GM18909 (cell line): ENCODE measurements at regions not wholly inside any gene's neighbourhood (a gene's known extent, or its start where the extent isn't known, plus 50 kb on each side); places are given as distances from the start of the nearest gene placed in this dataset.

Source experiments
- ATAC-seq: cut with Tn5 transposase; IDR thresholded peaks from one replicate; pipeline ENCODE4 v1.9.1; 2021; ENCODE audit warnings: mild to moderate bottlenecking; ENCODE audit not compliant: unreplicated experiment, poor library complexity

DNA sequence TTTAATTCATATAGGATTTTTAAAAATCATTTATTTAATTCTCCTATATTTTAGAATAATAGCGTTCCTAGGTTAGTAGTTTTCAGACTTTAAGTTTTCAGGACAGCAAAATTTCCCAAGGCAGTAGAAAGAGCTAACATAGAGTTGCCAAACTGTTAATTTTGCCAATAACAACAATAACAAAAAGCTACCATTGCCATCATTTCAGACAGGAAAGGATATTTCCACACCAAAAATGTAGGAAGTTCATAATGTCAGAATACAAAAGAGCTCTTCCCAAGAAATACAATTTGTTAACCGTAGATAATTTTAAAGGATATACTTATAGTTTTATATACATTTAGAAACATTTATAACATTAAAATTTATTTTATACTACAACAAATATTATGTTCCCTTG, 81.4 kb upstream of the EEA1 start:
- no peak for ATAC-seq

DNA sequence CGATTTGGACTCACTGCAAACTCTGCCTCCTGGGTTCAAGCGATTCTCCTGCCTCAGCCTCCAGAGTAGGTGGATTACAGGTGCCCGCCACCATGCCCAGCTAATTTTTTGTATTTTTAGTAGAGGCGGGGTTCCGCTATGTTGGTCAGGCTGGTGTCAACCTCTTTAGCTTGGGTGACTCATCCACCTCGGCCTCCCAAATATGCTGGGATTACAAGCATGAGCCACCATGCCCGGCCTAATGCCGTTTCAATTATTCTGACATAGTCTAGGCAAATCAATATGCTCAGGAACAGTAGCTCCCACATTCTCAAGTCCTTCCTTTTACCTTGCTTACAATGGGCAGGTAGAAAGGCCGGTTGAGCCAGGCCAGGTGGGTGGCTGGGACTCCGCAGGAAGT, 82.0 kb upstream of the EEA1 start:
- ATAC-seq, result no peak

DNA sequence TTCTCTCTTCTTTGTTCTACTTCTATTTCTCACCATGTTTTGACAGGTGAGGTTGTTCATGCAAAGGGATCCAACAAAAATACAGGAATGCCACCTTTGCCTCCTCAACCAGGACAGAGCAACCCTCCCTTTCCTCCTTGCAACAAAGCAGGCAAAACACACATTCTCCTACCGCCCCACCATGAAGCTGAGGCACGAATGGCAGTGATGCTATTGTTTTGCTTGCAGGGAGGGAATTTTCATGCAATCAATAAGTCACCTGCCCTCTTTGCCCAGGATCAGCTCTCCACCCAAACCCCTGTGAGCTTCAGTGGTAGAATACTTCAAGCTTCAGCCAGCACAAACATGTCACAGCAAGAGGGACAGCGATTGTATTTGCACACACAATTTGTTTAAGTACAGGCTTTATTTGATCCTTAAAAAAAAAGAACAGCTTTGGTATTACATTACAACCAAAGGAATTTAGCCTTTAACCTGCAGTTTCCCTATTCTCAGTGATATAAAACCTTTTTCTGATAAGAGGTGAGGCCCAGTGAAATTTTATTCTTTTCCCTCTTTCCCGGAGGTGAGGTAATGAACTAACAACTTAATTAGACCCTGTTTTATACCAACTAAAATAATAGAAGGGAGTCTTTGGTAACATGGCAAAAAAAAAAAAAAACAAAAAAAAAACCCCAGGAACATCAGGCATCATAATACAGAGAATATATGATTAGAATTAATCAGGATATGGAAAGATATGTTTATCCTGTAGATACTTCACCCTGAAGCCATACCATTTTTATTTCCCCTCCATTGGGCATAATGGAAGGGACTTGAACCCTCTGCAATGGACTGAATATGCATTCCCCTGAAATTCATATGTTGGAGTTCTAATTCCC, 87.0 kb upstream of the EEA1 start:
- no peak for ATAC-seq

DNA sequence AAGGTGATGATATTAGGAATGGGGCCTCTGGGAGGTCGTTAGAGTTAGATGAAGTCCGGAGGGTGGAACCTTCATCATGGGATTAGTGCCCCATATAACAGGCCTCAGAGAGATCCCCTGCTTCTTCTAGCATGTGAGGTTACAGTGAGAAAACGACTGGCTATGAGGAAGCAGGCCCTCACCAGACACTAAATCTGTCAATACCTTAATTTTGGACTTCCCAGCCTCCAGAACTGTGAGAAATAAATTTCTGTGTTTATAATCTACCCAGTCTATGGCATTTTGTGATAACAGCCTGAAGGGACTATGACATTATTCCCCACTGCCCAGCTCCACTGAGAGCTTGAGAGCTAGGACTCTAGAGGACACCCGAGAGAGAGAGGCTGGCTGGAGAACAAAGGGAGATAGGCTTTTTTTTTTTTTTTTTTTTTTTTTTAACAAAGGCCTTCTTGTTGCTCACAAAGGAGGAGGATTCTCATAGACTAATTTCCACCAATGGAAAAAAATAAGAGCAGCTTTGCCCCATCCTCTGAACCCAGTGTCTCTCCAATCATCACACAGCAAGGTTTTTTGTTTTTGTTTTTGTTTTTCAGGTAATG, 87.8 kb upstream of the EEA1 start:
- no peak for ATAC-seq

DNA sequence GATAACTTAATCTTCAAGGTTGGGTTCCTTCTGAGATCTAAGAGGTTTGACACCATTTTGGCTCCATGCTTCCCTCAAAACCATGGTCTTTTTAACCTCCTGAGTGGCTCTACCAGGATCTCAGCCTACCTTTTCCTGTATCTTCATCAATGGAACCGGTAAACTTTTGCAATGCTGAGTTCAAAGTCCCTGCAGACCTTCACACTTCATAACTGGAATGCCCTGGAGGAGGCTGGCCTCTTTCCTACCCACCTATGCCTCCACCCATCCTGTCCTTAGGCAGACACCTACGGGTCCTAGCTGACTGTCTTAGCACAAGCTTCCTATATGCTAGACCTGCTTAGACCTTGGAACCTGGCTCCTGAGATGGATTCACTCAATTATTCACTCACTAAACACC, 89.5 kb upstream of the EEA1 start:
- ATAC-seq, result no peak

DNA sequence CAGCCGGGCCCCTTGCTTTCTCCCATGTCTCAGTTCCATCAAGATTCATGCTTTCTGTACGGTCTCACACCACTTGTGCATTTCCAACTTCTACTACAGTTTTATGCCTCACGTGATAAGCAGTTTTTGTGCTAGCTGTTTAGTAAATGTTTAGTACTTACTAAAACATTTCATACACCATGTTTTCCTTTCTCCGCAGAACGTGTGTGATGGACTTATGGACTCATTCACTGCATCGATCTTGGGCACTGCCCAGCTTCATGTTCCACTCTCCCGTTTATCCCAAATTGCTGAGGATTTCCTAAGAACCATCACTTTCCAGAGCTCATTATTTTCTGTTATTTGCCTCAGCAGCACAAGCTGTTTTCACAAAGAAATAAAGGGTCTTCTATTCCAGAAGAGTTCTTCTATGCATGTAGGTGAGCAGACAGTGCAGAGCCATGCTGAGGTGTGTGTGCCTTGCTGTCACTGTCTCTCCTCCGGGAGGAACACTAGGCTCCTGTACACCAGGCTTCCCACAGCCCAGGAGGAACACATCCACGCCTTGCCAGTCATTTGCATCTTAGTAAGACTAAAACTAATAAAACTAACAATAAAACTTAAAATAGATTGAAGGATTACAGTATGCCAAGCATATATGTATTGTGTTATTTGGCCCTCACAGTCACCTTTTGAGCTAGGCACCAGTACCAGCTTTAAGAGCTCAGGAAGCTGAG, 90.3 kb upstream of the EEA1 start:
- no peak for ATAC-seq

DNA sequence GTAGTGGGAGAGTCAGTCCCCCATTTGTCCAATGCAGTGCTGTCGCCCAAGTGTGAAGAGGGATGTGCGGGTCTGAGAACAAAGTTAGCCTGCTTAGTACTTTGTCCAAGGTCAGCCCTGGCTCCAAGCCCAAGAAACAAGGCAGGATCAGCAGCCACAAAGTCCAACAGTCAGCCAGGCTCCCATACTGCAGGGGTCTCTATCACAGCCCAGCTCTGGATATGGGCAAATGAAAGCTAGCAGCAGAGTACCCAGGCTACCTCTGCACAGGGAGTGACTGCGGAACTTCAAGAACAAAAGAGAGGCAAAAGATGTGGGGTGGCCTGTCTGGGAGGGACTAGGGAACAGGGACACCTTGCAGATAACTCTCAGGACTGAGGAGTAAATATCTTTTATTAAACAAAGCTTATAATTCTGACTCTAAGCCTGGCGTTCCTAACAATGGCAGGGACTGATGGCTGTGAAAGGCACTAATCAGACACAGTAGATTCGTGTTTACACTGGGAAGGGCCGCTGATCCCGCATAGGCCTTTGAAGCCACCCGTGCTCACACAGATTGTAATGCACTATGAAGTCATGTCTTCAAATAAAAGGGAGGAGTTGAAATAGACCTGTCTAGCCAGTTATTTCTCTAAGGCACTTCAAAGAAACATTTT, 91.0 kb upstream of the EEA1 start:
- ATAC-seq, result no peak

DNA sequence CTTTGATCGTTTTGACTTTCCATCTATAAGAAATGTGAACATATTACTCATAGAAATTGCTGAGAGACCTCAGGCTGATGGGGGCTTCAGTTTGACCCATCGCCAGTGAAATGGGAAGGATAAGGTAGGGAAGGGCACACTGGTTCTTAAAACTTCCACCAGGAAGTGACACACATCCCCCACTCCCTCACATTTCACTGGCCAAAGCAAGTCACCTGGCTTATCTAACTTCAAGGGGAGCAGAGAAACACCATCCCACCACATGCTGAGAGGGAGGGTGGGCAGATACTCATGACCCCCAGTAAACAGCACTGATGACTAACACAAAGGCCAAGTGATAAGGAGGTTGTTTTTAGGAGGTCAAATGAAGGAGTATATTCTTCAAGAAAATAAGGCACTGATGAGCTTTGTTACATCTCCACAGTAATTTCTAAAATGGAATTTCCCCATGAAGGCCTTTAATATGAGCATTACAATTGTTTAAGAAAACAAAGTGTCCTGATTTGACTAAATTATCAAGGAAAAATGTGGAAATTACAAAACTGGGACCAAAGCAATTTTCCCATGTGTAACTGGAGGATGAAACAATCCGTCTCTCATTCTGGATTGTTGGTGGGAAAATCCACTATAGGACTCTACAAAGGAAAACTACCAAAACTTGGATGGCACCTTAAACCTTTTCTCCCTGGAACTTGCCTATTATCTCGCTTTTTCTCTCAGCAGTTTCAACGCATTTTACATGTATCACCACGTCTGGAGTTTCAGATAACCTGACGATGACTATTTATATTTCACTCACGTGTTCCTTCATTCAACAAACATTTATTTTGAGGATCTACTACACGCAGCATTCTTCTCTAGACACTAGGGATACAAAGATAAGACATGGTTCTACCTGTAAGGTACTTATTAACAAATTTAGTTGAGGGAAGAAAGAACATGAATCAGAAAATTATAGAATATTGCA, 91.8 kb upstream of the EEA1 start:
- ATAC-seq, result no peak

DNA sequence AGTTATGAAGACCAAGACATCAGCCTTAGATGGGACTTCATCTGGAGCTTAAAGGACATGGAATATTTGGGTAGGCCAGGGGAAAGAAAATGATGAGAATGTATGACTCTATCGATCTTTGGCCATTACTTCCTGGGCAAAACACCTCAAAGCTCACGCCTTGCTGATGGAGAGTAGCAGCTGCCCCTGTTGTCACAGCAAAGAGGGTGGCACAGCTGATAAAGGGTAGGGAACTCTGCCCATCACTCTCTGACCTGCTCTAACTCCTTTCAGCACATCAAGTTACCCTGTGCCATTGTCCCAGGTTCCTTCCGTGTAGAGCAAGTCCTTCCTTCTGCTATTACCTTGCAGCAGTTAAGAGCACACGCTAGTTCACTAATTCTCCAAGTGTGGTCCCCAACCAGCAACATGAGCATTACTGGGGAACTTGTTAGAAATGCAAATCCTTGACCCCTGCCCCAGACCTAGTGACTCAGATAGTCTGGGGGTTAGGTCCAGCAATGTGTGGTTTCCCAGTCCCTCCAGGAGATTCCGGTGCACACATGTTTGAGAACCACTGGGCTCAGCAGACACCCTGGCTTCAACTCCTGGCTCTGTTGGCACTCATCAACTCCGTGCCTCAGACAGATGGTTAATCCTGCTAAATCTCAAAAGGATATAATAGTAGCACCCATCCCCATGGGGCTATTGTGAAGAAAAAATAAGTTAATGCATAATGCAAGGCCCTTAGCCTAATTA, 93.7 kb upstream of the EEA1 start:
- no peak for ATAC-seq

DNA sequence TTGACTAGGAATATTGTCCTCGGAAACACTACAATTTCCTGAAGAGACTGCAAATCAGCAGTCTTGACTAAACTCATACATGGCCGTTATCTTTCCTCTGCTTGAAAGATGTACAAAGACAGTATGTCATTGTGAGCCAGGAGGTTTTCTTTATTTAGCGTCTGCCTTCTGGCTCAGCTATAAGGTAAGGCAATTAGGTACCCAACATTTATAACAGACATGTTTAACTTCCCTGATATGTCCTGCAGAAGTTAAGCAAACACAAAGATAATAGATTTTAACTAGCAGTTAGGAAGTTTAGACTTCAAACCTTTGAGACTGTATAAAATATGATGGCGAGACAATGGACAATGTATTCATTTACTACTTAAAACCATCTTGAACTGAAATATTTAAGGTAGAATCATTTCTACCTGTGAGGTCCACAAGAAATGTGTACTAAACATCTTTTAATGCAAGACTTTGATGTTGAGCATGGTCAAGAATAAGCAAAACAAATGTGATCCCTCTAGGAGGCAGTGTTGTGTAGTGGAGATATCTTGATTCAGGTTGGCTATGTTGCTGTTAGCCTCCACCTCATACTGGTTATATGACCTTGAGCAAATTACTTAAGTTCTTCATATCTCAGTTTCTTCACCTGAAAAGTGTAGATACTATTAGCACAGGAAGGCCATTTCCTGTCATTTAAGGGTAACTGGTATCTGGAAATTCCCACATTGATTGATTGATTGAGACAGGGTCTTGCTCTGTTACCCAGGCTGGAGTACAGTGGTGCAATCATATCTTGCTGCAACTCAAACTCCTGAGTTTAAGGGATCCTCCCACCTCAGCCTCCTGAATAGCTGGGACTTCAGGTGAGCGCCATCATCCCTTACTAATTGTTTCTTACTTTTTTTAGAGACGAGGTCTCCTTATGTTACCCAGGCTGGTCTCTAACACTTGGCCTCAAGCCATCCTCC, 96.3 kb upstream of the EEA1 start:
- ATAC-seq, result peak; percentile 58

DNA sequence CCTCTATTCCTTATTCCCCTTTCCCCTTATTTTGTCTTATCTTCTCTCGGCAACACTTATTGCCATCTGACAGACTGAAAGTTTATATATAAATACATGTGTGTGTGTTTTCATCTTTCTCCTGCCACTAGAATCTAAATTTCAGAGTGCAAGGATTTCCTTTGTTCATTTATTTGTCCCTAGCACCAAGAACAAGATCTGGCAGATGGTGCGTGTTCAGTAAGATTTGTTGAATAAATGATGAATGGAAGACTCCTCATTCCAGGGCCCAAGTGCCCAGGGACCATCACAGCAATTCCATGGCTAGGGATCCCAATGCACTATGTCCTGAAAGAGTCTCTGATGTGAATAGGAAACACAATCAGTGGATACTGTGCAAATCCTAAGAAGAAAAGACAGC, 97.9 kb upstream of the EEA1 start:
- ATAC-seq, result no peak

DNA sequence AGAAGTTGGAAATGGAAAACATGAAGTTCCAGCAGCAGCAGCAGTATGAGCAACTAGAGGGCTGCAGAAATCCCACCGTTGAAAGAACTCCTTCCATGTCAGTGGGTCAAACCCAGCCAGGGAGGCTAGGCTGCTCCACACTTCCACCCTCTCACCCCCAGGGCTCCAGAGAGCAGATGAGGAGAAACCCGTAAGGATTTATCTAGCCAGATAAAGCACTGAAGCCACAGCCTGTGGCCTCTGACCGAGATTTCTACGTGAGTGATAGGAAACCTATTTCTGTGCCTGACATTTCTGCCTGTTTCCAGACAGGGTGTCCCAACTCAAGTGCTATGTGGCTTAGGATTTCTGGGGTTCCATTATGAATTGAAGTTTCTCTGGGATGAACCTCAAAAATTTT, 100.0 kb upstream of the EEA1 start:
- ATAC-seq, result no peak

DNA sequence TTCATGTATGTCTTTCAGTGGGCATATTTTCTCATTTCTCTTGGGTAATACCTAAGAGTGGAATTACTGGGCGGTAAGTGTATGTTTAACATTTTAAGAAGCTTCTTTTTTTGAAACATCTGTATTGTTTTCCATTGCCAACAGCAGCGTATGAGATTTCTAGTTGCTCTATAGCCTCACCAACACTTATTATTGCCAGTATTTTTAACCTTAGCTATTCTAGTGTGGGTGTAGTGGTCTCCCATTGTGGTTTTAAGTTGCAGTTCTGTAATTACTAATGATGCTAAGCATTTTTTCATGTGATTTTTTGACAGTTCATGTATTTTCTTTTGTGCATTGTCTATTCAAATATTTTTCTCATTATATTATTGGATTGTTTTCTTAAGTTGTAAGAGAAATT, 101.9 kb upstream of the EEA1 start:
- ATAC-seq, result no peak

DNA sequence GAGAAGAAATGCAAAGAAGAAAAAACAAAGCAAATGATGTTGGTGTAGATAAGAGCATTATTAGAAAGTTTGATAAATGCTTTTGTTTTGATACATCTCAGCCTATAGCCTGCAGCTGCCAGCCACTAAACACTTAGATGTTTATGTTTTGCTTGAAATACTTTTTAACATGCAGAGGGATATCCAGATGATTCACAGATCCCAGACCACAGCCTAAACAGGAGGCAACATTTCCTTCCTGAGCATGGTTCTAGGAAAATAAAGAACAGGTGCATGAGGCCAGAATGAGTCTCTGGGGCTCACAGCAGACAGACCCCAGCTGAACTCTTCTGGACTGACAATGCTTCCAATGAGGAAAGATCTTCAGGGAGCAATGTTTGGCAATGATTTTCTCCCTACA, 103.7 kb upstream of the EEA1 start:
- ATAC-seq, result no peak

DNA sequence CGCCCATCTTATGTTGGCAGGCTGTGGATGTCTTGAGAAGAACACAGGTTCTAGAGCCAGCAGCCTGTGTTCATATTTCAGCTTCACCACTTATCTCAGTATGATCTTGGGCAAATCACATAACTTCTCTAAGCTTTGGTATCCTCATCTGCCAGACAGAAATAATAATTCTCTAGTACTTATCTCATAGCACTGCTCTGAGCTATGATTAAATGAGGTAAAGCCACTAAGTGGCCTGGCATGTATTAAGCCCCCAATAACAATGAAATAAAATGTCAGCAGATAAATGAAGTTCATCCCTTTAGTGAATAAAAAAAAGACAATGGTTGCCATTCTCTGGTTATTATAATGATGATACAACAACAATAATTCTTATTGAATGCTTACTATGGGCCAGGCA, 104.9 kb upstream of the EEA1 start:
- no peak for ATAC-seq

DNA sequence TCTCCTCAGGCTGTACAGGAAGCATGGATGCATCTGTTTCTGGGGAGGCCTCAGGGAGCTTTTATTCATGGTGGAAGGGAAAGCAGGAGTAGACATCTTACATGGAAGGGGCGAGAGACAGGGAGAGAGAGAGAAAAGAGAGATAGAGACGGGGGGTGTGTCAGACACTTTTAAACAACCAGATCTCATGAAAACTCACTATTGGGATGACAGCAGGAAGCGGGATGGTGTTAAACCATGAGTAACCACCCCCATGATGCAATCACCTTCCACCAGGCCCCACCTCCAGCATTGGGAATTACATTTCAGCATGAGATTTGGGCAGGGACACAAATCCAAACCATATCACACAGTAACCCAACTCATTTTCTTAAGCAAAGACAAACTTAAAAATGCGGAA, 110.0 kb upstream of the EEA1 start:
- no peak for ATAC-seq

DNA sequence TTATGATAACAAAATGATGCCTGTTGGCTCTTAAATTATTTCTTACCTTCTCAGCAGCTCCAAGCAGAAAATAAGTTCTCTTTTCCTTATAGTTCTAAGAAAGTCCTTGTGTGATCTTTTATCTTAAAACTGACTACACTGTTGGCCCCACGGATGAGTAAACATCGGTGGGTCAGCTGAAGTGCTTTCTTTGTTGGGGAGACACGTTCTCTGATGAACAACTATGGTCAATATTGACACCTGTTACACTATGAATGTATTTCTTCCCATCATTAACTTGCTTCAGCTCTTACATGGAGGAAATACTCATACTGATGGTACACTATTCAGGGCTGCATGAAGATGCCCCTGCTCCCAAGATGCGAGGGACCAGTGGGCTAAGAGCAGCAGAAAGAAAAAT, 110.8 kb upstream of the EEA1 start:
- ATAC-seq, result no peak

DNA sequence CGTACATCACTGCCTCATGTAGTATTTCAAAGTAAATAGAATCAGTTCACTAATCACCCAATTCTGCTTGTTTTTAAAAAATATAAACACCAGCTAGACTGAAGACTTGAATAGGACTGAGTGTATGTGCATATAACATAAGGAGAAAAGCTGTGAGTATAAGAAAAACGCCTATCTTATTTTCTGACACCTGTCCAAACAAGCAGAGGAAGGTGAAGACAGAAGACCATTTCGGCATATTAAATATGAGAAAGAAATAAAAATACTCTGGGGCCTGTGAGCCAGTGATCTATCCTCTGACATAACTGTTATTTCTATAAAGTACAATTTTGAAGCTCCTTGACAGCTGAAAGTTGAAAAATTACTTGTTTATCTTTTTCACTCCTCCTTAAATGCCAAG, 111.3 kb upstream of the EEA1 start:
- no peak for ATAC-seq
